HS-5 (cell line): ENCODE measurements at regions not wholly inside any gene's neighbourhood (a gene's known extent, or its start where the extent isn't known, plus 50 kb on each side); places are given as distances from the start of the nearest gene placed in this dataset.
"Not testable (repeated sequence)": the region's sequence is repeated elsewhere in the genome, so short reads cannot be mapped to it uniquely, and the experiment has no call there.

Experiments used
- DNase-seq: peaks from one replicate; pipeline ENCODE4 v3.0.0-alpha.2; 2012; ENCODE audit warnings: low read depth

GRCh38 chr9:97248252-97248651 lies 59.2 kb upstream of the CCDC180 start:
- not testable (repeated sequence) for DNase-seq

GRCh38 chr9:97243606-97244005 lies 63.9 kb upstream of the CCDC180 start:
- DNase-seq: no peak

DNA sequence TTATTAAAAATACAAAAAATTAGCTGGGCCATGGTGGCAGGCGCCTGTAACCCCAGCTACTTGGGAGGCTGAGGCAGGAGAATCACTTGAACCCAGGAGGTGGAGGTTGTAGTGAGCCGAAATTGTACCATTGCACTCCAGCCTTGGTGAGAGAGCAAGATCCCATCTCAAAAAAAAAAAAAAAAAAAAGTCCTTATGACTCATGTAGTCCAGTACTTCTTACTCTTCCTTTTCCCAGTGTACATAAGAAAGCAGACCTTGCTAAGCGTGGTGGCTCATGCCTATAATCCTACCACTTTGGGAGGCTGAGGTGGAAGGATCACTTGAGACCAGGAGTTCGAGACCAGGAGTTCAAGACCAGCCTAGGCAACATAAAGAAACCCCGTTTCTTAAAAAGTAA lies 66.0 kb upstream of the CCDC180 start:
- not testable (repeated sequence) for DNase-seq

GRCh38 chr9:97237951-97238889 lies 69.2 kb upstream of the CCDC180 start:
- DNase-seq: peak; percentile 13

- DNase-seq: no peak
These were observed 70.1 kb upstream of the CCDC180 start for GRCh38 chr9:97237311-97237786.

DNA sequence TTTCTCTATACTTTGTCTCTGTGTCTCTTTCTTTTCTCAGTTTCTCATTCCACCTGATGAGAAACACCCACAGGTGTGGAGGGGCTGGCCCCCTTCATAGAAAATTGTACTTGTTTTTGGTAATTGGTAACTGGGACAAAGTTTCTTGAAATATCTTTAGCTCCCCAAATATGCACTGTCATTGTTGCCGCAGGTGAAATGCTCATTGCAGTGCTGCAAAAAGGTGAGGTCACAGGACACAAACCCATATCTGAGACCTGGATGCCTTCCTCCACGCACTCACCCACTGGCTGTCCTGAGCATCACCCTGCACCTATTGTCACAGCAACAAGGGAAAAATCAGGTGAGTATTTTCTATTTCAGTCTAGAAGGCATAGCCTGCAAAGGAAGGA lies 74.5 kb upstream of the CCDC180 start:
- not testable (repeated sequence) for DNase-seq

GRCh38 chr9:97232060-97233008 lies 75.1 kb upstream of the CCDC180 start:
- not testable (repeated sequence) for DNase-seq

GRCh38 chr9:97222393-97222792 lies 85.1 kb upstream of the CCDC180 start:
- DNase-seq: not testable (repeated sequence)

DNA sequence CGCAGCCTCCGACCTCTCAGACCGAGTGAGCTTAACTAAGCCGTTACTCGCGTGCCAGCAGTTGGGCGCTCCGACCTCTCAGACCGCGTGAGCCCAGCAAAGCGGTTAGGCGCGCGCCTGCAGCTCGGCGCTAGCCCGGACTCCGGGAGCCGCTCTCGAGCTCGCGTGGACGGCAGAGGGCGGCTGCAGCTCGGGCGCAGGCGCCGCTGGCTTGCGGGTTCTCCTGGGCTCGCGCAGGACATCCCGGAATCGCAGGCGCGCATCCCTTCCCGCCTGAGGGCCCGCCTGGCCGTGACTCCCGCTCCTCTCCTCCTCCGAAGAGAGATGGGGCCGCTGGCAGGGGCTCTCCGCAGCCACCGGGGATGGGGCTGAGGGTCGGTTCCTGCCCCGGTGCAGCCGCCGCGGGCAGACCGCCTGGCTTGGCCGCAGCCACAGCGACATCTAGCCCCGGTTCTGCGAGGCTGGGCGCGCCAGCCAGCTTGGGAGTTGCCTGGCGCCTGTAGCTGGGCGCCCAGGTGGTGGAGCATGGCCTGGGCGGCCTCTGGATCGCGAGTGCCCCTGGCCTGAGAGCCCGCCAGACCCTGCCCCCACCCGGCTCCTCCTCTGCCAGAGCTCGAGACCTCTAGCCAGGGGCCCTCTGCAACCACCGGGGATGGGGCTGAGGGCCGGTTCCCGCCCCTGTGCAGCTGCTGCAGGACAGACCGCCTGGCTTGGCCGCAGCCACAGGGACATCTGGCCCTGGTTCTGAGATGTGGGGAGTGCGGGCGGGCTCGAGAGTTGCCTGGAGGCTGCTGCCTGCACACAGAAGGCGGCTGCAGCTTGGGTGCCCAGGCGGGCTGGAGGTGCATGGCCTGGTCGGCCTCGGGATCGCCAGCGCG lies 85.7 kb upstream of the CCDC180 start:
- DNase-seq: not testable (repeated sequence)

DNA sequence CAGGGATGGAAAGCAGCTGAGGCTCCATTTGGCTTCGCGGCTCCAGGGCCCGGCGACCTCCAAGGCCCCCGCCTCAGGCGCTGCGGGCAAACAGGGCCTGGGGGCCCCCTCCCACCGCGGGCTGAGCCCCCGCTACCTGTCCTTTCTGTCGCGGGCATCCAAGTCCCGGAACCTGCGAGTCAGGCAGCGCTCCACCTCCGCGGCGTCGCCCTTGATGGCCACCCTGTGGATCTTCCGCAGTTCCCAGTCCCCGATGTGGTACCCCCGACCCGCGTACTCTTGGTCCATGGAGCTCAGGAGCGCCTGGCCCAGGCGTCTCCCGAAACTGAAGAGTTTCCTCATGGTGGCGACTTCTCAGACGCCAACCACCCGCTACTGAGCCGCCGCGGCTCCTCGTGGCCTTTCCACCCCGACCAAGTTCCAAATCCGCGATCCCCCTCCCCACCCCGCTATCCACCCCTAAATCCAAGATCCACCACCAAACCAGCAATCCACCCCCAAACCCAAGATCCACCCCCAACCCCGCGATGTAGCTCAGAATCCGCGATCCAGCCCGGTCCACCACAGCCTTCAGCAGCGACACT lies 86.5 kb upstream of the CCDC180 start:
- no peak for DNase-seq

DNA sequence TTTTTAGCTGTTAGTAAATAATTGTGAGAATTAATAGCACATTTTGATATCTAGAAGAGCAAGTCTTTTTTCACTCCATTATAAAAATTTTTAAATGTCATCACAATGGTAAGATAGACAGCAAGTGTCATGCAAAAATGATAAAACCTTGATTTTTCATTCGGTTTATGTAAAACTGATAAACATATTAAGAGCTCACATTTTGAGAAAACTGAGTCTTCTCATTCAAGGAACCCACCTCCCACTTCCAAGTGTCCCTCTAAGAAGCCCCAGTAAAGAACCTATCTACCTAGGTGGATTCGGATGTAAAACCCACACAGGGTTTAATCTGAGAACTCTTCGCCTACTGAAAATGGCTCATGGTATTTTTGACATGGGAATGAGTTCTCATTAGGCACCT lies 87.1 kb upstream of the CCDC180 start:
- DNase-seq: not testable (repeated sequence)

DNA sequence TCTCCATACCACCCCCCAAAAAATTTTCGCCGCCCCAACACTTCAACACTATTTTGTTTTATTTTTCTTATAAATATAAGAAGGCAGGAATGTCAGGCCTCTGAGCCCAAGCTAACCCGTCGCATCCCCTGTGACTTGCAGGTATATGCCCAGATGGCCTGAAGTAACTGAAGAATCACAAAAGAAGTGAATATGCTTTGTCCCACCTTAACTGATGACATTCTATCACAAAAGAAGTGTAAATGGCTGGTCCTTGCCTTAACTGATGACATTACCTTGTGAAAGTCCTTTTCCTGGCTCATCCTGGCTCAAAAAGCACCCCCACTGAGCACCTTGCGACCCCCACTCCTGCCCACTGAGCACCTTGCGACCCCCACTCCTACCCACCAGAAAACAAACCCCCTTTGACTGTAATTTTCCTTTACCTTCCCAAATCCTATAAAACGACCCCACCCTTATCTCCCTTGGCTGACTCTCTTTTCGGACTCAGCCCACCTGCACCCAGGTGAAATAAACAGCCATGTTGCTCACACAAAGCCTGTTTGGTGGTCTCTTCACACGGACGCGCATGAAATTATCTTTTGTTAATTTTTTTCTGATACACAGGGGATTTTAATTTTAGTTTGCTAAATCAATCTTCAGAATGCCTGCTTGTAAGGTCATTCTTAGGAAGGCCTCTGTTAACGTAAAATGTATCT lies 87.9 kb upstream of the CCDC180 start:
- not testable (repeated sequence) for DNase-seq

DNA sequence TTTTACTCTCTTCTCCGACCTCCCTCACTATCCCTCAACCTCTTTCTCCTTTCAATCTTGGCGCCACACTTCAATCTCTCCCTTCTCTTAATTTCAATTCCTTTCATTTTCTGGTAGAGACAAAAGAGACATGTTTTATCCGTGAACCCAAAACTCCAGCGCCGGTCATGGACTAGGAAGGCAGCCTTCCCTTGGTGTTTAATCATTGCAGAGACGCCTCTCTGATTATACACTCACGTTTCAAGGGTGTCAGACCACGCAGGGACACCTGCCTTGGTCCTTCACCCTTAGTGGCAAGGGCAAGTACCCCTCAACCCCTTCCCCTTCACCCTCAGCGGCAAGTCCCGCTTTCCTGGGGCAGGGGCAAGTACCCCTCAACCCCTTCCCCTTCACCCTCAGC lies 92.3 kb upstream of the CCDC180 start:
- not testable (repeated sequence) for DNase-seq

DNA sequence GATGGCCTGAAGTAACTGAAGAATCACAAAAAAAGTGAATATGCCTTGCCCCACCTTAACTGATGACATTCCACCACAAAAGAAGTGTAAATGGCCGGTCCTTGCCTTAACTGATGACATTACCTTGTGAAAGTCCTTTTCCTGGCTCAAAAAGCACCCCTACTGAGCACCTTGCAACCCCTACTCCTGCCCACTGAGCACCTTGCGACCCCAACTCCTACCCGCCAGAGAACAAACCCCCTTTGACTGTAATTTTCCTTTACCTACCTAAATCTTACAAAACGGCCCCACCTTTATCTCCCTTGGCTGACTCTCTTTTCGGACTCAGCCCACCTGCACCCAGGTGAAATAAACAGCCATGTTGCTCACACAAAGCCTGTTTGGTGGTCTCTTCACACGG lies 92.9 kb upstream of the CCDC180 start:
- not testable (repeated sequence) for DNase-seq

- not testable (repeated sequence) for DNase-seq
These were observed 107.8 kb upstream of the CCDC180 start for GRCh38 chr9:97199683-97200082.

DNA sequence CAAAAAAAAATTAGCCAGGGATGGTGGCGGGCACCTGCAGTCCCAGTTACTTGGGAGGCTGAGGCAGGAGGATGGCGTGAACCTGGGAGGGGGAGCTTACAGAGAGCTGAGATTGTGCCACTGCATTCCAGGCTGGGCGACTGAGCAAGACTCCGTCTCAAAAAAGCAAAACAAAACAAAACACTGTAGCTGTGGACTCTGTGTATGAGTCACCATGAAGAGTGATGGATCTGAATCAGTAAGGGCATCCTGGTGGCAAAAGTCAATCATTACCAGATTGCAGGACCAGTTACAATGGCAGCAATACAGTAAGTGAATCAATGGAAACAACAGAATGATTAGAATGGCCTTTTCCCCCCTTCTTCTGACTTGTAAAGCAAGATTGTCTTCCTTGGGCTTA lies 113.7 kb upstream of the CCDC180 start:
- not testable (repeated sequence) for DNase-seq

DNA sequence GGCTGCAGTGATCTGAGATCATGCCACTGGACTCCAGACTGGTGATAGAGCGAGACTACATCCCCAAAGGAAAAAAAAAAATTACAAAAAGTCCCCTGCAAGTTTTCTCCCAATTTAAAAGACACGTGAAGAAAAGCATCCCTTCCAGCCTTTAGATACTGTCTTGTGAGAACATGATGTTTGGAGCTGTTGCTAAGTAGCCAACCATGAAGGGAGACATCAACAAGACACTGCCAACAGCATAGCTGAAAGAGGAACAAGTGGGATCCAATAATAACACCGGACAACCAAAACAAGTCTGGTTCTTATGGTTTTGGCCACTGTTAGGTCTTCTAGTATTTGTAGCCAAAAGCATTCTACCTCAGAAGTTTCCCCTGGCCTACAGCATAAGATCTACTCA lies 118.9 kb upstream of the CCDC180 start:
- DNase-seq: no peak

GRCh38 chr9:97187706-97188105 lies 119.8 kb upstream of the CCDC180 start:
- DNase-seq: not testable (repeated sequence)

GRCh38 chr9:97186493-97186892 lies 121.0 kb upstream of the CCDC180 start:
- no peak for DNase-seq

DNA sequence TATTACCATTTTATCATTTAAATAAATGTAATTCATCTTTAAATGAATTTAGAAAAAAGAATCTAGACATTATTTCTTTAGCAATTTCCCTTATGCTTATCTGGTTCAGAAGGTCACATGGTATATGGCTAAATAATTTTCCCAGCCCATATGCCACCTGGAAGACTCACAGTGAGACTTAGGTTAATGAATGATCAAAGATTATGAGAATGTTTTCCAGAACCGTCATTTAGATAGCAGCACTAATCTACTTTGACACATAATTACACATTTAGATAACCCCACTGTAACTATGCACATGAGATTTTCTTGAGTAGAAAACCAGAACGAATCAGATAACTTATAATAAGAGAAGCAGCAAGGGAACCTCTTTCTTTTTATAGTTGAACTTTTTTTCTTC lies 124.9 kb upstream of the CCDC180 start:
- not testable (repeated sequence) for DNase-seq
